ENCODE measurements at regions not wholly inside any gene's neighbourhood (a gene's known extent, or its start where the extent isn't known, plus 50 kb on each side); places are given as distances from the start of the nearest gene placed in this dataset.

GRCh38 chr16:7185689-7186088 is 147.0 kb upstream of the RBFOX1 start (continued):
- TF ChIP-seq ARID3A (IDR thresholded peaks at IDR 0.05; ENCODE audit: low read depth, low read length) (peak; percentile 73), TCF7 (IDR thresholded peaks at IDR 0.05; ENCODE audit: low read depth) (peak; percentile 83), FOXA3 (CRISPR knock-in tag; IDR thresholded peaks at IDR 0.05) (peak; percentile 41; the same call in 1 of the 2 replicates), SOX13 (IDR thresholded peaks at IDR 0.05) (no peak), SOX13 (CRISPR knock-in tag; conservative IDR thresholded peaks at IDR 0.05 in 1 of 2, IDR thresholded peaks at IDR 0.05 in 1 of 2) (0 out of 4 replicates have a peak, but pooled peaks of 1 of the 2 experiments have one; percentile 17), FOSL2 (CRISPR knock-in tag; IDR thresholded peaks at IDR 0.05) (peak; percentile 94), RARA (CRISPR knock-in tag; IDR thresholded peaks at IDR 0.05) (peak; percentile 51; the same call in 1 of the 2 replicates), ATF3 (CRISPR knock-in tag; IDR thresholded peaks at IDR 0.05) (peak; percentile 37; the same call in 1 of the 2 replicates), TEAD3 (CRISPR knock-in tag; optimal IDR thresholded peaks at IDR 0.05; ENCODE audit: borderline replicate concordance) (peak; percentile 71), SNRNP70 (IDR thresholded peaks at IDR 0.05; ENCODE audit: low read depth, low read length) (no peak), NKX3-1 (CRISPR knock-in tag; IDR thresholded peaks at IDR 0.05) (no peak), JUND (CRISPR knock-in tag; IDR thresholded peaks at IDR 0.05) (peak; percentile 31; the same call in 1 of the 2 replicates), SP2 (CRISPR knock-in tag; IDR thresholded peaks at IDR 0.05) (no peak)

- Histone ChIP-seq H3K36me3 (replicated peaks in 1 of 2; ENCODE audit: control insufficient read depth in 1 of 2, insufficient read depth in 2 of 2, low read length in 2 of 2) (no peaks in the 10 kb centered on the region), H3K4me1 (ENCODE audit: insufficient read depth, low read length) (no peaks in the 10 kb centered on the region), H3K9me3 (ENCODE audit: low read length) (peaks cover 50% of the 10 kb centered on the region), H3K27me3 (ENCODE audit: control insufficient read depth in 1 of 2, insufficient read depth in 2 of 2, low read length in 2 of 2) (no peaks in the 10 kb centered on the region), H3K27ac (ENCODE audit: extremely low read length, insufficient read depth, low read length) (no peak overlapping the region), H4K20me1 (ENCODE audit: insufficient read depth, low read length) (no peaks in the 10 kb centered on the region), H3K4me2 (ENCODE audit: low read depth, low read length) (no peak overlapping the region), H3K4me3 (replicated peaks in 1 of 3; ENCODE audit: insufficient read depth in 1 of 3, low read depth in 2 of 3, low read length in 3 of 3) (no peak overlapping the region), H3K79me2 (ENCODE audit: insufficient read depth, low read length) (no peaks in the 10 kb centered on the region), H3K9ac (ENCODE audit: insufficient read depth, low read depth, low read length) (no peak overlapping the region), H2AFZ (ENCODE audit: low read length) (no peak overlapping the region)
- DNase-seq (ENCODE audit: low spot score) (no peak), ATAC-seq (no peak), FAIRE-seq (no peak)
- no TSS peak for BruUV-seq (replicated peaks)
- intact Hi-C loops (cut with micrococcal nuclease; ENCODE audit: unreplicated experiment): no loop called here
- WGBS (ENCODE audit: low lambda C conversion rate): 1% methylated on average over 3 of the region's 3 CpGs
- POLR2A ChIA-PET: no interaction called here
- TF ChIP-seq ZNF839 (CRISPR knock-in tag; IDR thresholded peaks at IDR 0.05; ENCODE audit: borderline replicate concordance) (no peak), ZNF362 (CRISPR knock-in tag; IDR thresholded peaks at IDR 0.05; ENCODE audit: borderline replicate concordance) (no peak), NFE2L1 (CRISPR knock-in tag; IDR thresholded peaks at IDR 0.05; ENCODE audit: borderline replicate concordance) (no peak), MAF1 (CRISPR knock-in tag; IDR thresholded peaks at IDR 0.05; ENCODE audit: borderline replicate concordance) (no peak), TBL1XR1 (IDR thresholded peaks at IDR 0.05; ENCODE audit: borderline replicate concordance, low read length, partially characterized antibody) (no peak), JUN (CRISPR knock-in tag; IDR thresholded peaks at IDR 0.05) (no peak), DPF2 (CRISPR knock-in tag; IDR thresholded peaks at IDR 0.05; ENCODE audit: borderline replicate concordance, low read depth) (no peak), ZSCAN22 (CRISPR knock-in tag; IDR thresholded peaks at IDR 0.05) (no peak), MAFG (CRISPR knock-in tag; IDR thresholded peaks at IDR 0.05) (no peak), ZNF367 (CRISPR knock-in tag; IDR thresholded peaks at IDR 0.05; ENCODE audit: borderline replicate concordance) (no peak), TAF1 (CRISPR knock-in tag; IDR thresholded peaks at IDR 0.05) (no peak)
- CTCF ChIA-PET (ENCODE audit: low intra/inter-chr PET ratio, low total read pairs): no interaction called here
- in situ Hi-C loops (cut with HindIII; ENCODE audit: extremely low pct_ligation_motif_present, low pct_unique_long_range_greater_than_20kb): no loop called here
Observed at GRCh38 chr16:7185165-7185564, 147.5 kb upstream of the RBFOX1 start.

Data from HepG2 (cell line).